ACC112 (cell line): ENCODE measurements at regions not wholly inside any gene's neighbourhood (a gene's known extent, or its start where the extent isn't known, plus 50 kb on each side); places are given as distances from the start of the nearest gene placed in this dataset.
"Not testable (repeated sequence)": the region's sequence is repeated elsewhere in the genome, so short reads cannot be mapped to it uniquely, and the experiment has no call there.

Experiments
- H2AFZ ChIP-seq: fragments of 200-600 bp; sonication (generic); one replicate; pipeline ENCODE4 v1.6.0; 2017; ENCODE audit warnings: antibody characterized with exemption, low read length; ENCODE audit not compliant: unreplicated experiment
- H3K27ac ChIP-seq: fragments of 200-600 bp; sonication (generic); 2 replicates; pipeline ENCODE4 v1.5.1; 2014; ENCODE audit warnings: low read depth, mild to moderate bottlenecking, antibody characterized with exemption, low read length, moderate library complexity
- H3K27me3 ChIP-seq: fragments of 200-600 bp; sonication (generic); 2 replicates; pipeline ENCODE4 v1.6.1; 2014; ENCODE audit warnings: mild to moderate bottlenecking, antibody characterized with exemption, low read length, moderate library complexity, mixed read lengths; ENCODE audit not compliant: insufficient read depth
- H3K36me3 ChIP-seq: fragments of 200-600 bp; sonication (generic); 2 replicates; pipeline ENCODE4 v1.6.1; 2016; ENCODE audit warnings: mild to moderate bottlenecking, antibody characterized with exemption, low read length, moderate library complexity, mixed read lengths; ENCODE audit not compliant: insufficient read depth
- H3K4me1 ChIP-seq: fragments of 200-600 bp; sonication (generic); one replicate; pipeline ENCODE4 v1.6.1; 2016; ENCODE audit warnings: low read length, mixed read lengths; ENCODE audit not compliant: insufficient read depth, unreplicated experiment, control insufficient read depth
- H3K4me3 ChIP-seq: fragments of 200-600 bp; sonication (generic); 2 replicates; pipeline ENCODE4 v1.5.1; 2014; ENCODE audit warnings: mild to moderate bottlenecking, low read depth, low read length
- H3K79me2 ChIP-seq: fragments of 200-600 bp; sonication (generic); one replicate; pipeline ENCODE4 v1.6.0; 2016; ENCODE audit warnings: low read length; ENCODE audit not compliant: control insufficient read depth, unreplicated experiment, insufficient read depth

DNA sequence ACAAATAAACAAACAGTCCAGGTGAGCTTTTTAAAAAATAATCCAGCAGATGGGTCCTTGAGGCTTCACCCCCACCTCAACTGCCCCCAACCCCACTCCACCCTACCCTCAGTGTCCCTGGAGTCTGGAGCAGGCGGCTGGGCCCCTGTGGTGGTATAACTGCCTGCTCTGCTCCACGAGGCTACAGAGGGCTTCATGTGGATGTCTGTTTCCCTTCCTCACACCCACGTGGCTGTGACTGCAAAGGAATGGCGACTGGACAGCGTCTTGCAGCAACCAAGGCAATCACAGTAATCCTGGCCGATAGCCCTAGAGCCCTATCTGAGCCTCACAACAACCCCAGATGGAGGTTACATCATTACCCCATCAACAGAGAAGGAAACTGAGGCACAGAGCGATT lies 76.5 kb downstream of the SLC2A10 start:
- H3K4me1 ChIP-seq = peaks cover 3% of the 10 kb centered on the region
- H3K36me3 ChIP-seq = no peaks in the 10 kb centered on the region
- H3K27ac ChIP-seq = no peak overlapping the region
- no peak overlapping the region for H2AFZ ChIP-seq
- H3K4me3 ChIP-seq = no peak overlapping the region
- peaks cover 7% of the 10 kb centered on the region for H3K27me3 ChIP-seq
- H3K79me2 ChIP-seq = no peaks in the 10 kb centered on the region

- Histone ChIP-seq H3K4me1 (peaks cover 3% of the 10 kb centered on the region), H2AFZ (no peak overlapping the region), H3K27ac (no peak overlapping the region), H3K4me3 (no peak overlapping the region), H3K27me3 (peaks cover 7% of the 10 kb centered on the region), H3K36me3 (no peaks in the 10 kb centered on the region), H3K79me2 (no peaks in the 10 kb centered on the region)
Observed at GRCh38 chr20:46786566-46786965, 77.1 kb downstream of the SLC2A10 start.

GRCh38 chr20:46787991-46788762 lies 78.7 kb downstream of the SLC2A10 start:
- peaks cover 20% of the 10 kb centered on the region for H3K27me3 ChIP-seq
- H3K4me3 ChIP-seq = no peak overlapping the region
- H2AFZ ChIP-seq = no peak overlapping the region
- no peaks in the 10 kb centered on the region for H3K36me3 ChIP-seq
- H3K4me1 ChIP-seq = peaks cover 3% of the 10 kb centered on the region
- H3K79me2 ChIP-seq = no peaks in the 10 kb centered on the region
- no peak overlapping the region for H3K27ac ChIP-seq

GRCh38 chr20:46788763-46789091 lies 79.3 kb downstream of the SLC2A10 start:
- H3K4me3 ChIP-seq, H3K4me1 ChIP-seq, H2AFZ ChIP-seq, H3K36me3 ChIP-seq, H3K79me2 ChIP-seq, H3K27ac ChIP-seq: not testable (repeated sequence)
- H3K27me3 ChIP-seq = peaks cover 25% of the 10 kb centered on the region

DNA sequence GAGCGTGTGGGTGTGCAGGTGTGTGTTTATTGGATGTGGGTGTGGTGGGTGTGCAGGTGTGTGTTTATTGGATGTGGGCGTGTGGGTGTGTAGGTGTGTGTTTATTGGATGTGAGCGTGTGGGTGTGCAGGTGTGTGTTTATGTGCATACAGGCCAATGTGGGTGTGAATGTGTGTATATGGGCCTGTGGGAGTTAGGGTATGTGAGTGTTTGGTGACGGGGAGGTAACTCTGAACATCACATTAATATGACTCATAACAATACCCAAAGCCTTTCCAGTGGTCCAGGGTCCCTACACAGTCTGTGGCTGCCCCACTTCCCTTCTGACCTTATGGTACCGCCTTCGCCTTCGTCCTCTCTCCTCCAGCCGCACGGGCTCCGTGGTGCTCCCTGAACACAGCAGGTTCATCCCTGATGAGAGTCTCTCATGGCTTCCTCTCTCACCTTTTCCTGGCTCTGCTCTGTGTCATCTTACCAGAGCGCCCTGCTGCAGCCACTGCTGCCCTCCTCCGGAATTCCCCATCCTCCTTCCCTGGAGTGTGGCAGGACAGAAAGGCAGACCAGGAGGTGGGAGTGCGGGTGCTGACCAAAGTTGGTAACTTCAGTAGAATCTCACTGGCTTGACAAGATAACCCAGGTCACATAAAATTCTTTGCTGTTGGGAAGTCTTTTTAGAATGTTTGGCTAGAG lies 80.0 kb downstream of the SLC2A10 start:
- H3K4me1 ChIP-seq = peaks cover 3% of the 10 kb centered on the region
- no peaks in the 10 kb centered on the region for H3K79me2 ChIP-seq
- no peaks in the 10 kb centered on the region for H3K36me3 ChIP-seq
- H3K27me3 ChIP-seq = peaks cover 32% of the 10 kb centered on the region
- H3K27ac ChIP-seq = no peak overlapping the region
- H3K4me3 ChIP-seq = no peak overlapping the region
- H2AFZ ChIP-seq = no peak overlapping the region

GRCh38 chr20:46791722-46792416 lies 82.4 kb downstream of the SLC2A10 start:
- H3K4me1 ChIP-seq = no peaks in the 10 kb centered on the region
- peaks cover 53% of the 10 kb centered on the region for H3K27me3 ChIP-seq

GRCh38 chr20:46797206-46797605 lies 87.8 kb downstream of the SLC2A10 start:
- no peak overlapping the region for H3K27ac ChIP-seq
- no peaks in the 10 kb centered on the region for H3K4me1 ChIP-seq
- H3K27me3 ChIP-seq = peaks cover 94% of the 10 kb centered on the region
- no peak overlapping the region for H2AFZ ChIP-seq
- no peaks in the 10 kb centered on the region for H3K36me3 ChIP-seq
- H3K4me3 ChIP-seq = no peak overlapping the region
- no peaks in the 10 kb centered on the region for H3K79me2 ChIP-seq

More at GRCh38 chr20:46791722-46792416, 82.4 kb downstream of the SLC2A10 start:
- H3K36me3 ChIP-seq = no peaks in the 10 kb centered on the region
- no peaks in the 10 kb centered on the region for H3K79me2 ChIP-seq
- no peak overlapping the region for H2AFZ ChIP-seq
- H3K27ac ChIP-seq = no peak overlapping the region
- H3K4me3 ChIP-seq = no peak overlapping the region

DNA sequence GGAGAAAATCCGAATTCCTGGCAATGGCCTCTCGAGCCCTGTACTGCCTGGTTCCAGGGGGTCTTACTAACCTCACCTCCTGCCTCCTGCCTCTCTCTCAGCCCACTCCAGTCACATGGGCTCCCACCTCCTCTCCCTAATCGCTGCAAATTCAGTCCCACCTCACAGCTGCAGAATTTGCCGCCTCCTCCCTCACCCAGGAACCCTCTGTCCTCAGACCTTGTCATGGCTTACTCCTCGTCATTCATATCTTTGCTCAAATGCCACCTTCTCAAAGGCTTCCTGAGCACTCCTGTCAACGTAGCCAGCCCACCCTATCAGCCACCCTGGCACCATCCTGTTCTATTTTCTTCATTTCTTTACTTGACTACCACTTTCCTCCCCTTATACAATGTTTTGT lies 89.0 kb downstream of the SLC2A10 start:
- no peaks in the 10 kb centered on the region for H3K4me1 ChIP-seq
- peaks cover 95% of the 10 kb centered on the region for H3K27me3 ChIP-seq
- H3K27ac ChIP-seq = no peak overlapping the region
- H3K4me3 ChIP-seq = no peak overlapping the region
- H3K36me3 ChIP-seq = no peaks in the 10 kb centered on the region
- H2AFZ ChIP-seq = no peak overlapping the region
- H3K79me2 ChIP-seq = no peaks in the 10 kb centered on the region

- H3K4me3 ChIP-seq = no peak overlapping the region
- H3K27ac ChIP-seq = no peak overlapping the region
- no peak overlapping the region for H2AFZ ChIP-seq
- H3K27me3 ChIP-seq = peaks cover 89% of the 10 kb centered on the region
- H3K79me2 ChIP-seq = no peaks in the 10 kb centered on the region
- H3K36me3 ChIP-seq = no peaks in the 10 kb centered on the region
- no peaks in the 10 kb centered on the region for H3K4me1 ChIP-seq
Observed at GRCh38 chr20:46799781-46800408, 90.4 kb downstream of the SLC2A10 start.

DNA sequence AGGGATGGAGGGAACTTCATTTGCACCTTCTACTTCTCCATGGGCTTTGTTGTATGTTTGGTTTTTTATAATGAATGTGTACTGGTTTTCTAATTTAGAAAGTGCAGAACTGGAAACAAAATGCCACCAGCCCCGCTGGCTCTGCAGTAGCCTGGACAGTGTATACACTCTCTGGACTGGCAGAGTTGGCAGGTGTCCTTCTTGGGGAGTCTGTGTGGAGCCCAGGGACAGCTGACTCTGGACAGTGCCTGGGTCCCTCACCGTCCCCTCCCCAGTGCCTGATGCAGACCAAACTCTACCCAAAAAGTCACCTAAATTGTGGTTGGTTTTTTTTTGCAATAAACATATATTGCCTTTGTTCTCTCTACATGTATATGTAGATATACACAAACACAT lies 91.0 kb downstream of the SLC2A10 start:
- no peak overlapping the region for H3K27ac ChIP-seq
- H2AFZ ChIP-seq = no peak overlapping the region
- H3K4me3 ChIP-seq = no peak overlapping the region
- no peaks in the 10 kb centered on the region for H3K79me2 ChIP-seq
- no peaks in the 10 kb centered on the region for H3K4me1 ChIP-seq
- H3K27me3 ChIP-seq = peaks cover 86% of the 10 kb centered on the region
- no peaks in the 10 kb centered on the region for H3K36me3 ChIP-seq
